Activated CD8-positive, alpha-beta memory T cell treated with anti-CD3 and anti-CD28 coated beads, Interleukin-2, amount 50 U/mL, for 48 hours (primary cell): ENCODE measurements at regions not wholly inside any gene's neighbourhood (a gene's known extent, or its start where the extent isn't known, plus 50 kb on each side); places are given as distances from the start of the nearest gene placed in this dataset.
"Not testable (repeated sequence)": the region's sequence is repeated elsewhere in the genome, so short reads cannot be mapped to it uniquely, and the experiment has no call there.

Experiments
- DNase-seq: peaks from one replicate; pipeline ENCODE4 v3.0.0-alpha.2; 2020

DNA sequence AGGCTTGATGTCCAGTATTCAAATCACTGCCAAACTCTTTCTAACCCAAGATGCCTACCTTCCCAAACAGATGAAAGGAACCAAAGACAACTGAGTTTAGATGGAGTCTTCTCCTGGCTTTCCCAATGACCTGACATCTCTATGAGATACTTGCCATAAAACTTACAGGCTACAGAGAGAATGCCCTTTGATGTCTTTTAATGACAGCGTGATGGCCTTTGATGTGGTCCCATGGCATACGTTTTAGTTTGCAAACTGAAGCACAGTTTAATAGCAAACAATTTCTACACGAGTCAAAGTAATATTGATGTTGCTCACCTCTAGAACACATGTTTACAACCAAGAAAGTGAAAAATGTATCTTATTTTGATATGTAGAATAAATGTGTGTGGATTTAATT lies 73.2 kb downstream of the ZIC4 start:
- DNase-seq, result no peak

DNA sequence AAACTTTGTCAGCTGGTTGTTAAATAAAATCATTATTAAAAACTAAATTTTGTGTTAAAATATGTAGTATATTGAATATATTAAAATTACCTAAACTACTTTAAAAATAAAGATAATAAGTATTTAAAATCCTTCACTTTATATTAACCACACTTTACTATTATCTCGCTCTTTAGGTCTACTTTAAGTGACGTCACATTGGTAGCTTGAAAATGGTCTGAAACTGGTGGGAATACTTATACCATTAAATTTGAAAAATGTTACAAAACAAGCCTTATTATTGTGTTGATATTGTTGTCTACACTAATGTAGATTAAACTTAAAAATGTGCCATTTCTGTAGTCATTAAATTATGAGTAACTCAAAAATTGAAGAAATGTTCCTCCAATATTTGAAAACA lies 77.6 kb downstream of the ZIC4 start:
- no peak for DNase-seq

DNA sequence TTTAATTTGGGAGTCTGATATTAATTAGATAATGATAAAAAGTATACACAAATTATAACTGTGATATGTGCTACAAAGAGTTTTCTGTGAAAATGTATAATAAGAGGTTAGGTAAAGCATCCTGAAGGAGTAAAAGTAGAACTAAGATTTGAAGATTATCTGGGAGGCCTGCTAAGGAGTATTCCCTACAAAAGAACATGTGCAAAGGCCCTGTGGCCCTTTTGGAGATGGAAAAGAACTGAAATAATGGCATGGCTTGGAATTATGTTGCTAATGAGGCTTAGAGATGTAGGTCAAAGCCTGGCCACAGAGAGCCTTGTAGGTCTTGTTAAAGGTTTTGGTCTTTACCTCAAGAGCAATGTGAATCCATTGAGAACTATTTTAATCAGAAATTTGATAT lies 82.0 kb downstream of the ZIC4 start:
- no peak for DNase-seq

DNA sequence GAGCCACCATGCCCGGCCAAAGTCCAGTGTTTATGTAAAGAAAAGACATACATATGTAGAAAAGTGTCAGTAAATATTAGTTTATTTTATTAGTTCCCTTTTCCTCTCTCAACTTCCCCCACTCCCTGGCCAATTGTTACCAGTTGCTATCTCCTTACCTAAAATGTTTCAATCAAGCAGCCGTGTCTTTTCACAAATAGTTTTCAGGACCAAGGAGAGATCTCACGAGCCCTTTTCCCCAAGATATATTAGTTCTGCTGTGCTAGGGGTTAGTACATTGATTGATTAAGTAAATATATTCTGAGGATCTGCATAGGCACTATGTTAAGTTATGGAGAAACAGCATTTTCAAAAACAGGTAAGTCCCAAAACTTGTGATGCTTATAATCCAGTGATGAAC lies 87.4 kb downstream of the ZIC4 start:
- DNase-seq, result no peak

DNA sequence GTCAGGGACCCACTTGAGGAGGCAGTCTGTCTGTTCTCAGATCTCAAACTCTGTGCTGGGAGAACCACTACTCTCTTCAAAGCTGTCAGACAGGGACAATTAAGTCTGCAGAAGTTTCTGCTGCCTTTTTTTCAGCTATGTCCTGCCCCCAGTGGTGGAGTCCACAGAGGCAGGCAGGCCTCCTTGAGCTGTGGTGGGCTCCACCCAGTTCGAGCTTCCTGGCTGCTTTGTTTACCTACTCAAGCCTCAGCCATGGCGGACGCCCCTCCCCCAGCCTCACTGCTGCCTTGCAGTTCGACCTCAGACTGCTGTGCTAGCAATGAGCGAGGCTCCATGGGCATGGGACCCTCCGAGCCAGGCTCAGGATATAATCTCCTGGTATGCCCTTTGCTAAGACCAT lies 89.3 kb downstream of the ZIC4 start:
- not testable (repeated sequence) for DNase-seq

DNA sequence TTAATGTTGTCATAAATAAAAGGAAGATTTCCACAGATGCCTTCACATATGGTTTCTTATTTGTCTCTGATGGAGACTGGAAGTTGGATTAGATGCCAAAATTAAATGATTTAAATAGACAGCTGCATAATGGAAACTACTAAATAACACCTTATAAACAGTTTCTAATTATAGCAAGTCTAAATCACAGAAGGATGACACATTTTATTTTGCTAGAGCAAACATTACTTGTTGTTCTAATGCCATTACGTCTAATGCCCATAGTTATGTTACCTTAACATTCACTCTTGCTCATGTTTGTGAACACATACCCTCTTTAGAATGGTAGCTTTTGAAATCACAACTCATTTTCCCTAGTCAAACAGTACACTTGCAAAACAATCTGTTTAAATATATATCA lies 92.8 kb downstream of the ZIC4 start:
- no peak for DNase-seq

DNA sequence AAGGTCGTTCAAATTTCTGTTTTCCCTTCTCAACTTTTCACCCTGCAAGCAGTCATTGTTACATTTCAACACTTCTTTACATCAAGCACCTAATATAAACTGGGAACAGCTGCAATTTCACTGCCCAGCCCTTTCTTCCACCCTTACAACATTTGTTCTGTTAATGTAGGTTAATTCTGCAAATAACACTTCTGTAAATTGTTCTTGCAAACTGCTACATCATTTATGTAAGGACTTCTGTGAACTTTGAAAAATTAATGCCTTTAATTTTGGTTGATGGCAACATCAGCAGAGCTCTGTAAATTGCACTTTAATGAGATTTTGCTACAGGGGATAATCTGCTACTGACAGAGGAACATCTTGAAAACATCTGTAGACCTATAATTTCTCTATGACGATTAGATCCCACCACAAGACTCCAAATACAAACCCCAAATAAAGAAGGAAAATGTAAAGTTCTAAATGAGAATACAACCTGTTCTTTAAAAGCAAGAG lies 93.5 kb downstream of the ZIC4 start:
- no peak for DNase-seq

DNA sequence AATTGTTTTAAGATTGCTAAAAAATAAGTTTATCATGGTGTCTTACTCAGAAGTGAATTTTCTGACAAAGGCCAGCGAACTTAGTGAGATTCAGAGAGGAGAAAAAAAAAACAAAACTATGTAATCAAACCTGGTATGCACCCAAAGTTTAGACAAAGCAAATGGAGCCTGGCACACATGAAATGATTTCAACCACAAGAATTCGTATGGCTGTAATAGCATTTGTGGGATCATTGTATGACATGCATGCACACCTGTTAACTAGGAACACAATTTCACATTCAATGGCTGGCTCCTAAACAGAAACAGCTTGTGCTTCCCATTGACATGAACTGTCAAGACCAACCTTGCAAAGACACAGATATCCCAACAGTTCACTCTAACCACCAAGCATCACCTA lies 94.6 kb downstream of the ZIC4 start:
- DNase-seq, result no peak

DNA sequence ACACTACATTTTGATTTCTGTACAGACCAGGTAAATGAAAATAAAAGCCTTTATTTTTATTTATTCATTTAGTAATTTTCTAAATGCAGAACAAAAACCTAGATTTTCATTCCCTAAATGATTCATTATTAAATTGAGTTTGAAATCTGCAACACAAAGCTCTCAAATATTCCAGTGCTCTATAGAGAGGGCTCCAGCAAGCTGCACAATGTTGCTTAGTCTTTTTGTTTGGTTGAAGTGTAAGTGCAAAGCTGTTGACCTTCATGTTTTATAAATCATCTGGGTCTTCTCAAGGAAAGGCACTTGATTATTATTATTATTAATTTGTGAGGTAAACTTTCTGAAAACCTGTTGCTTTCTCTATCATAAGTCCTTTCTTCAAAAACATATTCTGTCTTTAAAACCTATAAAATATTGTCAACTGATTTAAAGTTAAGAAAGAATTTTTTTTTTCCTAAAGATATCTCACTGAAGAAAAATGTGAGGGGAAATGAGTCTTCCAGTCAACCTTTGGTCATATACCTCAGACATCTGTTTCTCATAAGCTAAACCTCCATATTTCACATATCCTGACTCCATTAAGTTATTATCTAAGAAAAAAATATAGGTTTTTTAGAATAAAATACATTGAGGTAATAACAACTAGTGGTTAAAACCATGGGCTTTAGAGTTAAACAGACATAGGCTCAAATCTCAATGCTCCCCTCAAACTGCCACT lies 100.7 kb downstream of the ZIC4 start:
- DNase-seq, result no peak

DNA sequence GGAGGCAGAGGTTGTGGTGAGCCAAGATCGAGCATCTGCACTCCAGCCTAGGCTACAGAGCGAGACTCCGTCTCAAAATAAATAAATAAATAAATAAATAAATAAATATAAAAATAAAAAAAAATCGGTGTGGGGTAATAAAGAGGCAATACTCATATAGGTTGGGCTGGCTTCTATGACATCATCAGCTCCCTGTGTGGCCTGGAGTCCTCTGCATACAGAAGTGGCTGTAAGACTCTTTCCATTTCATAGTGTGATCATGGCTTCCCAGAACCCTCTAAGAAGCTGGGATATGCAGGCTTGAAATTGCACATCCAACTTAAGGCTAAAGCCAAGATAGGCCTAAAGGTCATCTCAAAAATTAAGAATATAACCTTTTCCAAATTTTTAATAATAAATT lies 101.6 kb downstream of the ZIC4 start:
- no peak for DNase-seq

DNA sequence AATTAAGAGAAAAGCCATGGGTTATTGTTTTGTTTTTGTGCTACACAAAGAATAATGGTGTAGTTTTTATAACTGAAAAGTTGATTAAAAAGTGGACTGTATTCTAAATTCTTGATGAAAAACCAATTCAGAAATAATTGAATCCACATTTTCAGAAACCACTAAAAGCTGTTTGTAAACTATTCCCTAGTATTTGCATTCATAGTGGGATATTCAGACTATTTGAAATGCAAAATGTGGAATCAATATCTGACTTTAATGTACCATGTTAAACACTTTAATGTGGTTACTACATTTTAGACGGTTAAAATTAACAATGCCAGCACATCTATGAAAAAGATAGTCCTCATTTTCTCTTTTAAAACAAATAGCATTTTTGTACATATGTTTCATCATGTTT lies 104.6 kb downstream of the ZIC4 start:
- no peak for DNase-seq

DNA sequence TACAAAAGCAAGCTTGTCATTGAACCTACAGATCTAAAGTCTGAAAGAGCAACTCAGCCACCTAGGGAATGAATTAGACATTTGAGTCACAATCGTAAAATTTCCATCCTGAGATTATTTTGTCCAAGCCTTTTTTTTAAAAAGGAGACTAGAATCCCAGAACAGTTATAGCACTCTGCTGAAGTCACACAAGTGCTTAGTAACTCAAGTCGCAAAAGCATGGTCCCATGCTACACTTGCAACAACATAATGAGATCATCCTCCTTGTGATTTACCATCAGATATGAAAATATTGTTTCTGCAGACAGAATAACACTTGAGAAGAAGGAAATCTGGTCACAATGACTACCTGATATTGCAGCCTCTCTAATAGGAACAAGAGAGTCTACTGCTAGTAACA lies 106.7 kb downstream of the ZIC4 start:
- DNase-seq, result no peak

DNA sequence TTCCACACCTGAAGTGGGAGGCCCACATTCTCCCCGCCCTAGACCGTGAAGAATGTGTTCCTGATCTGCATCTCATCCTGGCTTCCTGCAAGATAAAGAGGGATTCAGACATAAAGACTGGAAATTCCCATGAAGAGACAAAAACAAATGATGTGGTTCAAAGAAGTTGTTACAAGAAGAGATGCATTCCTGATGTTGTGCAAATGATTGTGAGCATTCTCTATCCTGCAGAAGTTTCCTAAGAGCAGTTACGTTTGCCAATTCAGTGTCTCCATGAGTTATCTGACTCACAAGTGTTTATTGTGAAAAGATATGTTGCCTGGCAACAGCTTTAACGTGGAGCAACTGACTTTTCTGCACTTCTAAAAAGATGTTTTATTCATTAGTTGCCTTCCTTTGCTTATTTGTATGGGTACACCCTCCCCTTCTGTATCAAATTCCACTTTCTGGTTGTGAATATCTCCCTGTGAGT lies 107.8 kb downstream of the ZIC4 start:
- no peak for DNase-seq

DNA sequence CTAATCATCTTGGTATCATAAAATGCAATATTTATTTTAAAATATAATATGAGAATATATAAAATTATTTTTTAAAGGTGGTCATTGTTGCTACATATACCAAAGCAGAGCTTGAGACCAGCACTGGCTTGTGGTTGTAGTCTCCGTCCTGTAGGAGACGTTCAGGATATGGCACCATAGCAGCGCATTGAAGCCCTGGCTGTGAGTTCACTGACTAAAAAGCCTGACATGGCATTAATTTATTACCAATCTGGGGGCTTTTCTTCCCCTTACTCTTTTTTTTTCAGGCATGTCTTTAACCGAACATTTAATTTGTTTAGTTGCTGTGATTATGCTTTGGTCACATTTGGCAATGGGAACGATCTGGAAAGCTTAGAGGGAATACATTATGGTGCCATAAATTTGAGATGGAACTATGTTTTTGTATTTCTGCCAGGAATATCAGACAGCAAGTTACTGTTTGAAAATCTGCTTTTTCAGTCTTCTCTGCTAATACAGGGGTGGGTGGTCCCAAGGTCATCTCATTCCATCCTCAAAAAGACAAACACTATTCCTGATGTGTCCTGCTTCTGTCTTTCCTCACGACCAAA lies 108.5 kb downstream of the ZIC4 start:
- no peak for DNase-seq

DNA sequence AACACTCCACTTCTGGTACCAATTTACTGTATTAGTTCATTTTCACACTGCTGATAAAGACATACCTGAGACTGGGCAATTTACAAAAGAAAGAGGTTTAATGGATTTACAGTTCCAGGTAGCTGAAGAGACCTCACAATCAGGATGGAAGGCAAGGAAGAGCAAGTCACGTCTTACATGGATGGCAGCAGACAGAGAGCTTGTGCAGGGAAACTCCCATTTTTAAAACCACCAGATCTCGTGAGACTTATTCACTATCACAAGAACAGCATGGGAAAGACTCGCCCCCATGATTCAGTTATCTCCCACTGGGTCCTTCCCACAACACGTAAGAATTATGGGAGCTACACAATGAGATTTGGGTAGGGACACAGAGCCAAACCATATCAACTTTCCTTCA lies 119.0 kb downstream of the ZIC4 start:
- not testable (repeated sequence) for DNase-seq

DNA sequence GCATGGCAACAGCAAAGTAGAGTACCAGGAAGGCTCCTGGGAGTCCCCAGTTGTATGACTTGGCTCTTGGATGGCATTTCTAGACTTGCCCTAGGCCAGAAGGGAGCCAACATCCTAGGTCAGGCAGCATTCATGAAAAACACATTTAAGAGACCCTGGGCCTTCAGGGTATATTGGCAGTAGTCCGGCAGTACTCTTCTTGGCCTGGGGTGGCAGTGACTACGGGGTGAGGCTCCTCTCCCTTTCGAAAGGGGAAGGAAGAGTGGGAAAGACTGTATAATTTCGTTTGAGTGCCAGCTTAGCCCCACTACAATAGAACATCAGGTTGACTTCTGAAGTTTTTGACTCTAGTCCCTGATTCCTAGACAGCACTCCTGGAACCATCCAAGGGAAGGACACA lies 136.4 kb downstream of the ZIC4 start:
- no peak for DNase-seq

DNA sequence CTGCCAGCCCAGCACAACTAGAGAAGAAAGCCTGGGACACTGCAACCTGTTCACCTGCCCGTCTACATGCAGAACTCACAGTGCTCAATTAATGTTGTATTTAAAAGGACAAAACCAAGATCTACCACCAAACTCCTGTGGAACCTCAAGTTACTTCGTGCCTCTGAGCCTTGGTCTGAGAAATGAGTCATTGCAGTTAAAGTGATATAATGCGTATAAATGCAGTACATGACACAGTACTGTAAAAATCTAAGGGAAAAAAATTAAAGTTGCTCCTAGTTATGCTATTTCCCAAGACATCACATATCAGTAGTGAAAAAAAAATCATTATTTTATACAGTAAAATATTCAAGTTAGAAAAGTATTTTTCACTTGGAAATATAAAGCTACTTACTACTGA lies 138.9 kb downstream of the ZIC4 start:
- DNase-seq, result no peak

DNA sequence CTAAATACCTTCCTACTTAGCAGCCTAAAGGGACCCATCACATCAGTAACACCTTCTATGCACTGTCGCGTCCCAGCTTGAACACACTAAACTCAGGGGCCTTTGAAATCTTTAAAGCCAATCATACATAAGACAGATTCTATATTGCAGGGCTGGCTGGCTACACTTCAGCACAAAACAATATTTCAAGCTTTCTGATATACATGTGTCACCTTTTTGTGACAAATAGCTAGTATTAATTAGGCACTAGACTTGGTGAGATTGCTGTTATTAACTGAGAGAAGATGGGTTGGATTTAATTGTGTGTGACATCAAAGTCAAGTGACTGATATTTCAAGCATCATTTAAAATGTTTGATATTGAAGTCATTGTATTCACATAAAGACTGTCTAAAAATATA lies 148.4 kb downstream of the ZIC4 start:
- no peak for DNase-seq

DNA sequence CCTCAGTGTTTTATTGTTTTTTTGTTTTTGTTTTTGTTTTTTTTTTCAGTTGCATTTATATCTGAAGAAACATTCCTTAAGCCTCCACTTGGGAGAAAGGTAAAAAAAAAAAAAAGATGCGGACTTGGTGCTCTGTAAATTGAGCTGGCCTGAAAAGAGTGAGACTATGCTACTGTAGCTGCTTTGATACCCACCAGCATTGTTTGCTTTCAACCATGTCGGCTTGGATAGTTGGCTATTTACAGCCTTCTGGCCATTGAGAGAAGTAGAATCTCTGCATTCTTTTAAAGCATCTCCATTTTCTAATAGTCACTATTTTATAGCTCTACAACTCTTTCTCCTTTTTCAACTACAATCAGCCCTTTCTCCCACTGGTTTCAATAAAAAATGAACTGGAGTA lies 149.6 kb downstream of the ZIC4 start:
- no peak for DNase-seq

DNA sequence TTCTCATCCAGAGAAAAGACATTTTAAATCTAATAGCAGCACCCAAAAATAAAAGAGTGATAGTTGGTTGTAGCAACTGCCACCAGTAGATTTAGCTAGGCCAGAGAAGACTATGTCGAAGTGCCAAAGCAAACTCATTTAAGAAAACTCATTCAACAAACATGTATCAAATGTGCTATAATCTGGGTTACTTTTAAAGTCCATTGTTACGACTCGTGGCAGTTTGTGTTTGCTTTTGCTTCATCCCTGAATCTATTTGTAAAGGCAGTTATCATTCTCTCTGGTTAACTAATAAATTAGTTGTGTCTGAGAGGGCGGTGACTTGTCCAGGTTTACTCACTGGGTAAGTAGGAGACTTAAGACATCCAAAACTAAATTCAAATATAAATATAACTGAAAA lies 159.4 kb downstream of the ZIC4 start:
- DNase-seq, result no peak

DNA sequence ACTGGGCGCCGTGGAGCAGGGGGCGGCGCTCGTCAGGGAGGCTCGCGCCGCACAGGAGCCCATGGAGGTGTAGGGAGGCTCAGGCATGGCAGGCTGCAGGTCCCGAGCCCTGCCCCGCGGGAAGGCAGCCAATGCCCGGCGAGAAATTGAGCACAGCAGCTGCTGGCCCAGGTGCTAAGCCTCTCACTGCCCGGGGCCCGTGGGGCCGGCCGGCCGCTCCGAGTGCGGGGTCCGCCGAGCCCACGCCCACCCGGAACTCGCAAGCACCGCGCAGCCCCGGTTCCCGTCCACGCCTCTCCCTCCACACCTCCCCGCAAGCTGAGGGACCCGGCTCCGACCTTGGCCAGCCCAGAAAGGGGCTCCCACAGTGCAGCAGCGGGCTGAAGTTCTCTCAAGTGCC lies 160.7 kb downstream of the ZIC4 start:
- not testable (repeated sequence) for DNase-seq

DNA sequence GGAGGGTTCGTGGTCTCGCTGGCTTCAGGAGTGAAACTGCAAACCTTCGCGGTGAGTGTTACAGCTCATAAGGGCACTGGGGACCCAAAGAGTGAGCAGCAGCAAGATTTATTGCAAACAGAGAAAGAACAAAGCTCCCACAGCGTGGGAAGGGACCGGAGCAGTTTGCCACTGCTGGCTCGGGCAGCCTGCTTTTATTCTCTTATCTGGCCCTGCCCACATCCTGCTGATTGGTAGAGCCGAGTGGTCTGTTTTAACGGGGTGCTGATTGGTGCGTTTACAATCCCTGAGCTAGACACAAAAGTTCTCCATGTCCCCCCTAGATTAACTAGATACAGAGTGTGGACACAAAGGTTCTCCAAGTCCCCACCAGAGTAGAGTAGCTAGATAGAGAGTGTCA lies 161.3 kb downstream of the ZIC4 start:
- not testable (repeated sequence) for DNase-seq

DNA sequence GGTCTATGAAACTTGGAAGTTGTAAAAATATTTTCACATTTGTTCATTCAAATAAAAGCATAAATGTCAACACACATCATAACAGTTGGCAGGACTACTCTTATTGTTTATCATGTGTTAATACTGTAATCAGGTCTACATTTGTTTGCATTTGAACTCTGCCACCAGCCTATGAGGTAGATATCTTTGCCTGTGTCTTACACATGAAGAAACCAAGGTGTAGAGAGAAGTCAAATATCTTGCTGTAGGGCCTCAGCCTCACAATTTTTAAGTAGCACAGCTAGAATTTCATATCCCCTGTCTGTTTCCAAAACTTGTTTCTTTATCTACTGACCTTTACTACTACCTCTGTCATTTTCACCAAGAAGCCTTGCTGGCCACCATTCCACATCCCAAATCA lies 161.9 kb downstream of the ZIC4 start:
- no peak for DNase-seq

DNA sequence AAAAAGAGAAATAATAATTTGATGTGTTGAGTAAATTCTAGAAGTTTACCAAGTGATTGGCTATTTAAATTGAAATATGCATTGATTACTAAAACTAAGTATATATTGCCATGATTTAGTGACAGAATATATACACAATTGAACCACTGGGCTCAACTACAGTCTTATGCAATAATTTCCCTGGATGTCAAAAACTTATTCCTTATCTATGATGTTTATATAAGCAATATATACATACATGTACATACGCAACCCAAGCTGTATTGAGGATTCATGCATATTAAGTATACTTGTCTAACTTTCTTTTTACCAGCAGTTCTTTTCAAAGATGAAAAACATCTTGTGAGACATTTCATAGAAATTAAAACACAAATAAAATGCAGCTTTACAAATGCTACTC lies 165.8 kb downstream of the ZIC4 start:
- no peak for DNase-seq

DNA sequence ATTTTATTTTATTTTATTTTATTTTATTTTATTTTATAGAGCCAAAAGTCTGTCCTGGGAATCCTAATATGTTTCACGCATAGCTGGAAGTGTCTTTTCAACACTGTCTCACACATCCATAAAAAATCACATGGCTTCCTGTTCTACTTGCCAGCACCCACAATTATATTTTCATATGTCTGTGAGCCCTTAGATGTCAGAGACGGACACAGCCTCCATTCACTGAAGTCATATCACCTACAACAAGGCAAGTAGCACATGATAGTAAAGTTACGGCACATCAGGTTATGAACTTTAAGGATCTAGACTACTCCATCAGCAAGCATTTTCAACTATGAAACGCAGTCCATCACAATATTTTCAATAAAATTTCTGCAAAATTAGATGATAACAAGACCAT lies 168.4 kb downstream of the ZIC4 start:
- DNase-seq, result no peak
